ENCODE measurements at regions not wholly inside any gene's neighbourhood (a gene's known extent, or its start where the extent isn't known, plus 50 kb on each side); places are given as distances from the start of the nearest gene placed in this dataset.

DNA sequence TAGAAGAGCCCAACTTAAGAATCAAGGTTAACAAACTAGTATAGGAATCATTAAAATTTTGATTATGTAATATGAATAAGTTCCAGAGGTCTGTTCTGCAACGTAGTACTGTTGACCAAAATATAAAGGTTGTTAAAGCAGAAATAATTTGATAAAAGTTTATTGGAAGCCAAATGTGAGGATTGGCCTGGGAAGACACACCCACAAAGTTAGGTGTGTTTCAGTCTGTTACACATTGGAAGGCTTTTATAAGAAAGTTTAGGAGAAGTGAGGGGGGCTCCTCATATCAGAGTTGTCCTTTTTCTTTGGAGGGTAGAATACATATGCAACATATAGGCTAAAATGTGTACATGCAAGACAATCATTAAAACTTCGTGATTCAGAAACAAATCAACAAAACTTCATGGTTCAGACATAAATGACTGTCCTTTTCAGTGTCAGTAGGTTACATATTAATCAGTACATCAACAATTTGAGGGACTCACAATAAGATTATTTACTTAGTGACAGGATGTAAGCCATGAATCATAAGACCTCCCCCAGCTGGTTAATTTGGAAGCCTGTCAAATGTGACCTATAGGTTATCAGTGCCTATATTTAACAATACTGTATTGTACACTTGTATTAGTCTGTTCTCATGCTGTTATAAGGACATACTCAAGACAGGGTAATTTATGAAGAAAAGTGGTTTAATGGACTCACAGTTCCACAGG, 245.0 kb upstream of the B3GALT2 start:
- TF ChIP-seq CTCF (IDR thresholded peaks at IDR 0.05; ENCODE audit: insufficient read depth, low read length) (no peak), GABPA (IDR thresholded peaks at IDR 0.05; ENCODE audit: low read depth) (no peak)

Data from HL-60 (cell line).